Stimulated activated naive CD8-positive, alpha-beta T cell treated with anti-CD3 and anti-CD28 coated beads, Interleukin-15, amount 100 ng/mL, for 72 hours (primary cell): ENCODE measurements at regions not wholly inside any gene's neighbourhood (a gene's known extent, or its start where the extent isn't known, plus 50 kb on each side); places are given as distances from the start of the nearest gene placed in this dataset.

Experiments used
- ATAC-seq: fragments of 150-1000 bp; cut with Tn5 transposase; 2 replicates; pipeline ENCODE4 v1.10.0; 2021; ENCODE audit warnings: mild to moderate bottlenecking, moderate library complexity
- DNase-seq, 2 donors: peaks; one replicate each; pipeline ENCODE4 v3.0.0; 2021 to 2022
- H3K27ac Mint-ChIP-seq, 2 donors: one replicate each; pipeline ENCODE4 v1.8.0; 2022; ENCODE audit warnings: mild to moderate bottlenecking in 2 of 2, mixed read lengths in 2 of 2, moderate library complexity in 2 of 2
- H3K27me3 Mint-ChIP-seq: one replicate; pipeline ENCODE4 v1.8.0; 2022; ENCODE audit warnings: mixed read lengths
- H3K4me1 Mint-ChIP-seq: one replicate; pipeline ENCODE4 v1.8.0; 2022; ENCODE audit warnings: mild to moderate bottlenecking, mixed read lengths
- H3K4me3 Mint-ChIP-seq, 2 donors: one replicate each; pipeline ENCODE4 v1.8.0; 2022; ENCODE audit warnings: mild to moderate bottlenecking in 2 of 2, mixed read lengths in 2 of 2, moderate library complexity in 1 of 2
- H3K9me3 Mint-ChIP-seq, 2 donors: one replicate each; pipeline ENCODE4 v1.8.0; 2022; ENCODE audit warnings: mixed read lengths in 2 of 2

GRCh38 chr5:60362158-60362557 lies 337.8 kb downstream of the DEPDC1B start:
- ATAC-seq, result no peak
- Mint-ChIP-seq H3K4me3 (no peak overlapping the region), H3K27ac (no peak overlapping the region), H3K27me3 (no peaks in the 10 kb centered on the region), H3K9me3 (no peaks in the 10 kb centered on the region), H3K4me1 (no peaks in the 10 kb centered on the region)
- DNase-seq, result no peak

GRCh38 chr5:60360355-60360754 lies 339.6 kb downstream of the DEPDC1B start:
- no peak for ATAC-seq
- no peaks in the 10 kb centered on the region for H3K9me3 Mint-ChIP-seq
- H3K27me3 Mint-ChIP-seq, result no peaks in the 10 kb centered on the region

GRCh38 chr5:60357302-60357701 lies 342.7 kb downstream of the DEPDC1B start:
- no peaks in the 10 kb centered on the region for H3K27me3 Mint-ChIP-seq
- no peak overlapping the region for H3K27ac Mint-ChIP-seq
- H3K4me1 Mint-ChIP-seq, result no peaks in the 10 kb centered on the region

More at GRCh38 chr5:60360355-60360754, 339.6 kb downstream of the DEPDC1B start:
- no peak for DNase-seq
- no peak overlapping the region for H3K27ac Mint-ChIP-seq
- H3K4me3 Mint-ChIP-seq, result no peak overlapping the region
- no peaks in the 10 kb centered on the region for H3K4me1 Mint-ChIP-seq

GRCh38 chr5:60356745-60357144 lies 343.2 kb downstream of the DEPDC1B start:
- H3K27me3 Mint-ChIP-seq, result no peaks in the 10 kb centered on the region
- no peaks in the 10 kb centered on the region for H3K4me1 Mint-ChIP-seq
- ATAC-seq, result no peak
- no peaks in the 10 kb centered on the region for H3K9me3 Mint-ChIP-seq
- H3K27ac Mint-ChIP-seq, result no peak overlapping the region
- no peak overlapping the region for H3K4me3 Mint-ChIP-seq
- DNase-seq, result no peak

More at GRCh38 chr5:60357302-60357701, 342.7 kb downstream of the DEPDC1B start:
- no peak for ATAC-seq
- DNase-seq, result no peak
- no peaks in the 10 kb centered on the region for H3K9me3 Mint-ChIP-seq
- H3K4me3 Mint-ChIP-seq, result no peak overlapping the region

- ATAC-seq (no peak), DNase-seq (no peak)
- H3K4me1 Mint-ChIP-seq, result no peaks in the 10 kb centered on the region
- no peak overlapping the region for H3K27ac Mint-ChIP-seq
- H3K9me3 Mint-ChIP-seq, result no peaks in the 10 kb centered on the region
- H3K4me3 Mint-ChIP-seq, result no peak overlapping the region
- no peaks in the 10 kb centered on the region for H3K27me3 Mint-ChIP-seq
Observed at GRCh38 chr5:60355181-60355580, 344.8 kb downstream of the DEPDC1B start.

GRCh38 chr5:60354311-60354710 lies 345.7 kb downstream of the DEPDC1B start:
- no peak overlapping the region for H3K4me3 Mint-ChIP-seq
- H3K9me3 Mint-ChIP-seq, result no peaks in the 10 kb centered on the region
- no peaks in the 10 kb centered on the region for H3K4me1 Mint-ChIP-seq
- DNase-seq (no peak), ATAC-seq (no peak)
- H3K27ac Mint-ChIP-seq, result no peak overlapping the region
- no peaks in the 10 kb centered on the region for H3K27me3 Mint-ChIP-seq

GRCh38 chr5:60352992-60353599 lies 346.9 kb downstream of the DEPDC1B start:
- Mint-ChIP-seq H3K27ac (no peak overlapping the region), H3K4me3 (no peak overlapping the region), H3K9me3 (no peaks in the 10 kb centered on the region), H3K4me1 (no peaks in the 10 kb centered on the region), H3K27me3 (no peaks in the 10 kb centered on the region)
- ATAC-seq (no peak), DNase-seq (no peak)

GRCh38 chr5:60350794-60351193 lies 349.2 kb downstream of the DEPDC1B start:
- Mint-ChIP-seq H3K4me3 (no peak overlapping the region), H3K27me3 (no peaks in the 10 kb centered on the region), H3K9me3 (no peaks in the 10 kb centered on the region), H3K27ac (no peak overlapping the region), H3K4me1 (no peaks in the 10 kb centered on the region)
- DNase-seq (no peak), ATAC-seq (no peak)

- Mint-ChIP-seq H3K9me3 (no peaks in the 10 kb centered on the region), H3K4me1 (no peaks in the 10 kb centered on the region), H3K27ac (no peak overlapping the region), H3K27me3 (no peaks in the 10 kb centered on the region), H3K4me3 (no peak overlapping the region)
- no peak for DNase-seq
- ATAC-seq, result no peak
Observed at GRCh38 chr5:60349891-60350415, 350.0 kb downstream of the DEPDC1B start.

GRCh38 chr5:60346393-60346792 lies 353.6 kb downstream of the DEPDC1B start:
- DNase-seq (no peak), ATAC-seq (no peak)
- H3K27me3 Mint-ChIP-seq, result no peaks in the 10 kb centered on the region
- H3K4me1 Mint-ChIP-seq, result no peaks in the 10 kb centered on the region
- H3K27ac Mint-ChIP-seq, result no peak overlapping the region
- no peak overlapping the region for H3K4me3 Mint-ChIP-seq
- peaks cover 4 to 7% of the 10 kb centered on the region in 2 donors for H3K9me3 Mint-ChIP-seq

- no peak for DNase-seq
- Mint-ChIP-seq H3K9me3 (peaks cover 7 to 8% of the 10 kb centered on the region in 2 donors), H3K4me3 (no peak overlapping the region), H3K27me3 (no peaks in the 10 kb centered on the region), H3K27ac (no peak overlapping the region), H3K4me1 (no peaks in the 10 kb centered on the region)
- ATAC-seq, result no peak
Observed at GRCh38 chr5:60343102-60343501, 356.9 kb downstream of the DEPDC1B start.

- peaks cover 7 to 8% of the 10 kb centered on the region in 2 donors for H3K9me3 Mint-ChIP-seq
- H3K27me3 Mint-ChIP-seq, result no peaks in the 10 kb centered on the region
- DNase-seq, result no peak
- no peak overlapping the region for H3K4me3 Mint-ChIP-seq
- no peak overlapping the region for H3K27ac Mint-ChIP-seq
- peak; percentile 52 for ATAC-seq
- H3K4me1 Mint-ChIP-seq, result no peaks in the 10 kb centered on the region
Observed at GRCh38 chr5:60340965-60341471, 358.9 kb downstream of the DEPDC1B start.

GRCh38 chr5:60340326-60340725 lies 359.6 kb downstream of the DEPDC1B start:
- Mint-ChIP-seq H3K9me3 (peaks cover 7 to 8% of the 10 kb centered on the region in 2 donors), H3K27me3 (no peaks in the 10 kb centered on the region), H3K4me3 (no peak overlapping the region), H3K4me1 (no peaks in the 10 kb centered on the region), H3K27ac (no peak overlapping the region)
- no peak for ATAC-seq
- no peak for DNase-seq

GRCh38 chr5:60339691-60340201 lies 360.2 kb downstream of the DEPDC1B start:
- H3K27ac Mint-ChIP-seq, result no peak overlapping the region
- H3K4me3 Mint-ChIP-seq, result no peak overlapping the region
- DNase-seq, result no peak
- no peaks in the 10 kb centered on the region for H3K27me3 Mint-ChIP-seq
- no peak for ATAC-seq
- H3K9me3 Mint-ChIP-seq, result peaks cover 7 to 8% of the 10 kb centered on the region in 2 donors
- H3K4me1 Mint-ChIP-seq, result no peaks in the 10 kb centered on the region

GRCh38 chr5:60338846-60339245 lies 361.1 kb downstream of the DEPDC1B start:
- Mint-ChIP-seq H3K27me3 (no peaks in the 10 kb centered on the region), H3K27ac (no peak overlapping the region), H3K4me3 (no peak overlapping the region), H3K9me3 (peaks cover 5 to 8% of the 10 kb centered on the region in 2 donors), H3K4me1 (no peaks in the 10 kb centered on the region)
- no peak for DNase-seq
- ATAC-seq, result no peak

- Mint-ChIP-seq H3K9me3 (peaks cover 0 to 4% of the 10 kb centered on the region in 2 donors), H3K4me1 (no peaks in the 10 kb centered on the region), H3K27me3 (no peaks in the 10 kb centered on the region), H3K27ac (no peak overlapping the region), H3K4me3 (no peak overlapping the region)
- DNase-seq (no peak), ATAC-seq (no peak)
Observed at GRCh38 chr5:60336491-60336890, 363.5 kb downstream of the DEPDC1B start.
